Dermis blood vessel endothelial cell (primary cell): ENCODE measurements at regions not wholly inside any gene's neighbourhood (a gene's known extent, or its start where the extent isn't known, plus 50 kb on each side); places are given as distances from the start of the nearest gene placed in this dataset.

ENCODE experiments used
- DNase-seq: peaks from one replicate; pipeline ENCODE4 v3.0.0; 2010

- DNase-seq: no peak
Measured at GRCh38 chr2:41924024-41924423, 123.8 kb upstream of the PKDCC start.

- DNase-seq: no peak
Measured at GRCh38 chr2:41924709-41925408, 123.0 kb upstream of the PKDCC start.

- no peak for DNase-seq
Measured at GRCh38 chr2:41925712-41926111, 122.1 kb upstream of the PKDCC start.

GRCh38 chr2:41926614-41927580 is 120.9 kb upstream of the PKDCC start:
- no peak for DNase-seq

GRCh38 chr2:41927581-41928264 is 120.1 kb upstream of the PKDCC start:
- no peak for DNase-seq

- no peak for DNase-seq
Measured at GRCh38 chr2:41928526-41928925, 119.3 kb upstream of the PKDCC start.

GRCh38 chr2:41930807-41931566 is 116.8 kb upstream of the PKDCC start:
- DNase-seq: no peak

GRCh38 chr2:41932241-41933045 is 115.4 kb upstream of the PKDCC start:
- no peak for DNase-seq

- no peak for DNase-seq
Measured at GRCh38 chr2:41933046-41933420, 114.8 kb upstream of the PKDCC start.

- DNase-seq: no peak
Measured at GRCh38 chr2:41933585-41934320, 114.1 kb upstream of the PKDCC start.

- DNase-seq: no peak
Measured at GRCh38 chr2:41934329-41934958, 113.4 kb upstream of the PKDCC start.

GRCh38 chr2:41935002-41935401 is 112.8 kb upstream of the PKDCC start:
- no peak for DNase-seq

- DNase-seq: no peak
Measured at GRCh38 chr2:41935825-41936224, 112.0 kb upstream of the PKDCC start.

- DNase-seq: no peak
Measured at GRCh38 chr2:41936771-41937463, 110.9 kb upstream of the PKDCC start.

GRCh38 chr2:41937464-41937906 is 110.3 kb upstream of the PKDCC start:
- no peak for DNase-seq

GRCh38 chr2:41937921-41938708 is 109.7 kb upstream of the PKDCC start:
- DNase-seq: no peak

GRCh38 chr2:41940060-41940744 is 107.6 kb upstream of the PKDCC start:
- DNase-seq: no peak

- DNase-seq: no peak
Measured at GRCh38 chr2:41940745-41941063, 107.1 kb upstream of the PKDCC start.
